PC-9 (cell line): ENCODE measurements at regions not wholly inside any gene's neighbourhood (a gene's known extent, or its start where the extent isn't known, plus 50 kb on each side); places are given as distances from the start of the nearest gene placed in this dataset.

Source experiments
- EZH2 ChIP-seq: fragments of 200-600 bp; sonication (generic); IDR thresholded peaks from 2 replicates; pipeline ENCODE4 v1.8.0; 2017; ENCODE audit warnings: antibody characterized with exemption, low read depth
- TF ChIP-seq, protein P1 (sequence below): fragments of 200-600 bp; sonication (generic); conservative IDR thresholded peaks from 2 replicates; pipeline ENCODE4 v1.6.1; 2017; ENCODE audit warnings: mixed run types, antibody characterized with exemption, mild to moderate bottlenecking, moderate library complexity

DNA sequence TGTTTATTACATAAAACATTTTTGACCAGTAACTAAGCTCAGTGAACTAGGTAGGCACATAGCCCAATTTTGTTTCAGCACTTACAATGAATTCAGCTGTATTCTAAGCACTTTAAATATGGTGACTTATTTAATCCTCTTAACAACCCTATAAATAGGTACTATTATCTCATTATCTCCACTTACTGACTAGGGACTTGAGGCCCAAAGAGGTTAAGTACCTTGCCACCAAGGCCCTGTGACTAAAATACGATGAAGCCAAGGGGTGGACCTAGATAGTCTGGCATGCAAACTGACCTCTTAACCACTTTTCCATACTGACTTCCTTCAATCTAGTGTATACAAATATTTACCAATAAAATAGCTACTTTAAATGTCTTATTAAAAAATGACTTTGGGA, 266.4 kb downstream of the ZNF608 start:
- TF ChIP-seq, protein P1, sequence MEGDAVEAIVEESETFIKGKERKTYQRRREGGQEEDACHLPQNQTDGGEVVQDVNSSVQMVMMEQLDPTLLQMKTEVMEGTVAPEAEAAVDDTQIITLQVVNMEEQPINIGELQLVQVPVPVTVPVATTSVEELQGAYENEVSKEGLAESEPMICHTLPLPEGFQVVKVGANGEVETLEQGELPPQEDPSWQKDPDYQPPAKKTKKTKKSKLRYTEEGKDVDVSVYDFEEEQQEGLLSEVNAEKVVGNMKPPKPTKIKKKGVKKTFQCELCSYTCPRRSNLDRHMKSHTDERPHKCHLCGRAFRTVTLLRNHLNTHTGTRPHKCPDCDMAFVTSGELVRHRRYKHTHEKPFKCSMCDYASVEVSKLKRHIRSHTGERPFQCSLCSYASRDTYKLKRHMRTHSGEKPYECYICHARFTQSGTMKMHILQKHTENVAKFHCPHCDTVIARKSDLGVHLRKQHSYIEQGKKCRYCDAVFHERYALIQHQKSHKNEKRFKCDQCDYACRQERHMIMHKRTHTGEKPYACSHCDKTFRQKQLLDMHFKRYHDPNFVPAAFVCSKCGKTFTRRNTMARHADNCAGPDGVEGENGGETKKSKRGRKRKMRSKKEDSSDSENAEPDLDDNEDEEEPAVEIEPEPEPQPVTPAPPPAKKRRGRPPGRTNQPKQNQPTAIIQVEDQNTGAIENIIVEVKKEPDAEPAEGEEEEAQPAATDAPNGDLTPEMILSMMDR = no peak
- no peak for TF ChIP-seq EZH2
